ENCODE measurements at regions not wholly inside any gene's neighbourhood (a gene's known extent, or its start where the extent isn't known, plus 50 kb on each side); places are given as distances from the start of the nearest gene placed in this dataset.

- Histone ChIP-seq H3K79me2 (ENCODE audit: control insufficient read depth in 1 of 2, insufficient read depth in 2 of 2, low read length in 2 of 2) (no peaks in the 10 kb centered on the region), H3K18ac (ENCODE audit: extremely low read depth, low read length) (no peak overlapping the region), H3K23ac (ENCODE audit: insufficient read length) (no peak overlapping the region), H3K27ac (ENCODE audit: low read depth, low read length) (no peak overlapping the region), H3K9ac (replicated peaks in 1 of 4; ENCODE audit: extremely low read depth in 1 of 4, low read depth in 3 of 4, low read length in 3 of 4) (no peak overlapping the region), H3K4me3 (ENCODE audit: extremely low read depth in 1 of 4, insufficient read depth in 2 of 4, low read depth in 3 of 4, low read length in 4 of 4) (no peak overlapping the region), H4K5ac (ENCODE audit: insufficient read length, low read depth, low read length) (no peak overlapping the region), H3K14ac (ENCODE audit: insufficient read length) (no peak overlapping the region), H2BK12ac (ENCODE audit: low read depth, low read length) (no peak overlapping the region), H3K4me1 (replicated peaks in 1 of 4; ENCODE audit: control insufficient read depth in 3 of 4, insufficient read depth in 4 of 4, low read length in 3 of 4) (no peaks in the 10 kb centered on the region), H2BK15ac (ENCODE audit: low read length) (no peak overlapping the region), H2BK120ac (replicated peaks; ENCODE audit: low read depth, low read length) (no peak overlapping the region), H3K4me2 (ENCODE audit: insufficient read depth in 1 of 2, low read depth in 2 of 2, low read length in 2 of 2) (no peak overlapping the region), H3K36me3 (ENCODE audit: control insufficient read depth in 2 of 4, insufficient read depth in 4 of 4, low read length in 3 of 4) (no peaks in the 10 kb centered on the region), H3K27me3 (replicated peaks in 1 of 4; ENCODE audit: control insufficient read depth in 3 of 4, extremely low read depth in 1 of 4, insufficient read depth in 3 of 4, low read length in 3 of 4) (no peaks in the 10 kb centered on the region), H4K20me1 (replicated peaks in 1 of 2; ENCODE audit: control insufficient read depth in 1 of 2, insufficient read depth in 2 of 2, low read length in 2 of 2) (no peaks in the 10 kb centered on the region), H4K8ac (ENCODE audit: extremely low read depth, insufficient read depth, low read length) (no peak overlapping the region), H3K23me2 (ENCODE audit: low read depth, low read length) (no peaks in the 10 kb centered on the region; the same call in 1 of the 2 replicates), H4K91ac (replicated peaks; ENCODE audit: insufficient read length, low read length) (no peak overlapping the region), H2BK5ac (ENCODE audit: low read depth, low read length) (no peak overlapping the region), H2AFZ (ENCODE audit: low read length) (no peak overlapping the region), H3K4ac (replicated peaks; ENCODE audit: insufficient read length, low read depth, low read length) (no peak overlapping the region), H3K56ac (replicated peaks; ENCODE audit: insufficient read length, low read depth, low read length) (no peak overlapping the region), H2AK5ac (ENCODE audit: low read depth, low read length) (no peak overlapping the region), H3K79me1 (ENCODE audit: low read depth, low read length) (no peaks in the 10 kb centered on the region), H3K9me3 (ENCODE audit: insufficient read depth in 2 of 2, low read depth in 1 of 2, low read length in 1 of 2) (no peaks in the 10 kb centered on the region), H2BK20ac (ENCODE audit: low read length) (no peak overlapping the region)
- FAIRE-seq (no peak), DNase-seq (ENCODE audit: low read depth in 1 of 2, low spot score in 2 of 2) (no peak)
- 88% methylated on average over 5 of the region's 5 CpGs; no CpG with 5 or more reads in 1 of the 2 experiments for WGBS, 2 experiments (ENCODE audit: extremely low coverage in 1 of 2, insufficient coverage in 1 of 2, insufficient read length in 1 of 2, insufficient replicate concordance in 2 of 2, low coverage in 1 of 2, low lambda C conversion rate in 2 of 2, missing lambda C conversion rate in 1 of 2)
- POLR2A ChIA-PET (ENCODE audit: partially characterized antibody) = no interaction called here
- CTCF ChIA-PET (ENCODE audit: partially characterized antibody) = no interaction called here
- TF ChIP-seq CHD2 (IDR thresholded peaks at IDR 0.05; ENCODE audit: low read length) (no peak), CHD1 (IDR thresholded peaks at IDR 0.05; ENCODE audit: low read depth, low read length) (no peak), POLR2AphosphoS5 (IDR thresholded peaks at IDR 0.05; ENCODE audit: low read depth, low read length) (no peak), EZH2 (IDR thresholded peaks at IDR 0.05; ENCODE audit: low read depth, low read length, severe bottlenecking) (no peak), MAFK (IDR thresholded peaks at IDR 0.05; ENCODE audit: low read depth, low read length) (no peak), ATF2 (IDR thresholded peaks at IDR 0.05; ENCODE audit: low read length) (no peak), POU5F1 (IDR thresholded peaks at IDR 0.05; ENCODE audit: low read depth, low read length) (no peak), CBX8 (IDR thresholded peaks at IDR 0.05; ENCODE audit: borderline replicate concordance, low read depth, low read length) (no peak), GTF2F1 (IDR thresholded peaks at IDR 0.05; ENCODE audit: borderline replicate concordance, low read depth, low read length) (no peak), SIRT6 (IDR thresholded peaks at IDR 0.05; ENCODE audit: low read length) (no peak), EP300 (IDR thresholded peaks at IDR 0.05; ENCODE audit: borderline replicate concordance in 1 of 2, low read depth in 2 of 2, low read length in 2 of 2) (no peak), YY1 (IDR thresholded peaks at IDR 0.05; ENCODE audit: low read depth, low read length) (no peak), USF2 (IDR thresholded peaks at IDR 0.05; ENCODE audit: low read length) (no peak)
Observed at GRCh38 chr6:67563671-67564070, 1071.4 kb upstream of the ADGRB3 start.

All from H1 (cell line).